ENCODE measurements at regions not wholly inside any gene's neighbourhood (a gene's known extent, or its start where the extent isn't known, plus 50 kb on each side); places are given as distances from the start of the nearest gene placed in this dataset.

DNA sequence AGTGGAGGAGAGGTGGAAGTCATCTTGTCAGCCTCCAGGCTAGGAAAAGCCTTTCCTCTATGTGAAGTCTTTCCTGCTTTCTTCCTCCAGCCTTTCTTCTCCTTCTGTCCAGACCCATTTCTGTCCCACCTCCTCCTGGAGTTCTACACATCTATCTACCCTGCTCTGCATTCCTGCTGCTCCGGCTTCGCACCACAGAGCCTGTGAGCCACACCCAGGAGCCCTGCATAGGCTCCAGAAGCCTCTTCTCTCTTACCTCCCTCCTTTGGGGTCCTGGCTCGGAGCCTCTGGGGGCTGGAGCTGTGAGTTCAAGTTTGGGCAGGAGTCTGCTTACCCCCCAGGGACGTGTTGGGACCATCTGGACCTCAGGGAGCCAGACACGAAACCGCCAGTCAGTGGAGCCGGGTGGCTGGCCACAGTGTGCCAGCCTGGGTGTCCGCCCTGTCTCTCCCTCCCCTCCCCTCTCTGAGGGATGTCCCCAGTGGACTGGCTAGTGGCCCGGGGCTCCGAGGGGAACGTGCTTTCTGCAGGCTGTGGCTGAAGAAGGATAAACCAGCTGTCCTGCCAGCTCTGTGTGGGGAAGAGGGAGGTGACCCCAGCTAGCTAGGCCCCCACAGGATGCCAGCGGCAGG, 99.2 kb downstream of the VEGFA start:
- TF ChIP-seq, protein P1, sequence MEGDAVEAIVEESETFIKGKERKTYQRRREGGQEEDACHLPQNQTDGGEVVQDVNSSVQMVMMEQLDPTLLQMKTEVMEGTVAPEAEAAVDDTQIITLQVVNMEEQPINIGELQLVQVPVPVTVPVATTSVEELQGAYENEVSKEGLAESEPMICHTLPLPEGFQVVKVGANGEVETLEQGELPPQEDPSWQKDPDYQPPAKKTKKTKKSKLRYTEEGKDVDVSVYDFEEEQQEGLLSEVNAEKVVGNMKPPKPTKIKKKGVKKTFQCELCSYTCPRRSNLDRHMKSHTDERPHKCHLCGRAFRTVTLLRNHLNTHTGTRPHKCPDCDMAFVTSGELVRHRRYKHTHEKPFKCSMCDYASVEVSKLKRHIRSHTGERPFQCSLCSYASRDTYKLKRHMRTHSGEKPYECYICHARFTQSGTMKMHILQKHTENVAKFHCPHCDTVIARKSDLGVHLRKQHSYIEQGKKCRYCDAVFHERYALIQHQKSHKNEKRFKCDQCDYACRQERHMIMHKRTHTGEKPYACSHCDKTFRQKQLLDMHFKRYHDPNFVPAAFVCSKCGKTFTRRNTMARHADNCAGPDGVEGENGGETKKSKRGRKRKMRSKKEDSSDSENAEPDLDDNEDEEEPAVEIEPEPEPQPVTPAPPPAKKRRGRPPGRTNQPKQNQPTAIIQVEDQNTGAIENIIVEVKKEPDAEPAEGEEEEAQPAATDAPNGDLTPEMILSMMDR (IDR thresholded peaks at IDR 0.05) = no peak
- TF ChIP-seq POLR2A (IDR thresholded peaks at IDR 0.05) (no peak), POLR2AphosphoS5 (IDR thresholded peaks at IDR 0.05) (no peak), EP300 (IDR thresholded peaks at IDR 0.05) (no peak)

Data from sigmoid colon (tissue), 4 donors.